Activated CD8-positive, alpha-beta T cell treated with anti-CD3 and anti-CD28 coated beads for 36 hours (primary cell): ENCODE measurements at regions not wholly inside any gene's neighbourhood (a gene's known extent, or its start where the extent isn't known, plus 50 kb on each side); places are given as distances from the start of the nearest gene placed in this dataset.

ENCODE experiments used
- ATAC-seq: fragments of 200-7000 bp; cut with Tn5 transposase; one replicate; pipeline ENCODE4 v1.10.0; 2021; ENCODE audit warnings: mild to moderate bottlenecking, moderate library complexity
- CTCF ChIA-PET: fragments of 350-600 bp; sonication (Branson Sonifier 250); formaldehyde crosslinking; loops from one replicate; lab custom pipeline; 2021; ENCODE audit warnings: antibody characterized with exemption; lab: Charles Lee
- POLR2A ChIA-PET: fragments of 350-600 bp; sonication (Branson Sonifier 250); formaldehyde crosslinking; loops from one replicate; lab custom pipeline; 2021; ENCODE audit warnings: antibody characterized with exemption; lab: Charles Lee
- DNase-seq: peaks from one replicate; pipeline ENCODE4 v3.0.0-alpha.2; 2020
- H3K27ac Mint-ChIP-seq: one replicate; pipeline ENCODE4 v1.8.0; 2021; ENCODE audit warnings: mild to moderate bottlenecking, mixed read lengths
- H3K27me3 Mint-ChIP-seq: one replicate; pipeline ENCODE4 v1.8.0; 2021; ENCODE audit warnings: mixed read lengths
- H3K36me3 Mint-ChIP-seq: one replicate; pipeline ENCODE4 v1.8.0; 2021; ENCODE audit warnings: low read depth, mixed read lengths
- H3K4me1 Mint-ChIP-seq: one replicate; pipeline ENCODE4 v1.8.0; 2021; ENCODE audit warnings: low read depth, mixed read lengths
- H3K4me3 Mint-ChIP-seq: one replicate; pipeline ENCODE4 v1.8.0; 2021; ENCODE audit warnings: mild to moderate bottlenecking, moderate library complexity, mixed read lengths
- H3K9me3 Mint-ChIP-seq: one replicate; pipeline ENCODE4 v1.8.0; 2021; ENCODE audit warnings: mixed read lengths
- CTCF ChIP-seq: fragments of 200-600 bp; IDR thresholded peaks from one replicate; pipeline ENCODE4 v1.8.0; 2022; ENCODE audit warnings: antibody characterized with exemption, mild to moderate bottlenecking
- intact Hi-C: fragments of 100-400 bp; cut with micrococcal nuclease; formaldehyde crosslinking; loops from one replicate; pipeline ENCODE4 v1.10.0; 2022

GRCh38 chr20:12775041-12775440 is 233.7 kb upstream of the SPTLC3 start:
- Mint-ChIP-seq H3K27me3 (no peaks in the 10 kb centered on the region), H3K9me3 (peaks cover 2% of the 10 kb centered on the region), H3K27ac (no peak overlapping the region), H3K36me3 (no peaks in the 10 kb centered on the region), H3K4me1 (no peaks in the 10 kb centered on the region), H3K4me3 (no peak overlapping the region)
- ChIA-PET CTCF (interaction anchor here (1.6 kb wide), 1 partner anchor 12 kb away, joined by 3 read pairs; no protein-coding TSS in a partner anchor), POLR2A (no interaction called here)
- no peak for TF ChIP-seq CTCF
- DNase-seq (no peak), ATAC-seq (no peak)
- intact Hi-C loops: no loop called here

GRCh38 chr20:12777016-12777415 is 231.8 kb upstream of the SPTLC3 start:
- peaks cover 2% of the 10 kb centered on the region for H3K9me3 Mint-ChIP-seq
- no peaks in the 10 kb centered on the region for H3K36me3 Mint-ChIP-seq
- ChIA-PET CTCF (no interaction called here), POLR2A (no interaction called here)
- H3K27me3 Mint-ChIP-seq: no peaks in the 10 kb centered on the region
- no peak overlapping the region for H3K4me3 Mint-ChIP-seq
- intact Hi-C loops: no loop called here
- DNase-seq (no peak), ATAC-seq (no peak)
- H3K4me1 Mint-ChIP-seq: no peaks in the 10 kb centered on the region
- H3K27ac Mint-ChIP-seq: no peak overlapping the region
- TF ChIP-seq CTCF: no peak

- no peak for TF ChIP-seq CTCF
- intact Hi-C loops: no loop called here
- no peak for DNase-seq
- ATAC-seq: no peak
- no peaks in the 10 kb centered on the region for H3K4me1 Mint-ChIP-seq
- no peaks in the 10 kb centered on the region for H3K36me3 Mint-ChIP-seq
- H3K27ac Mint-ChIP-seq: no peak overlapping the region
- POLR2A ChIA-PET: no interaction called here
- CTCF ChIA-PET: no interaction called here
- no peaks in the 10 kb centered on the region for H3K27me3 Mint-ChIP-seq
- H3K9me3 Mint-ChIP-seq: no peaks in the 10 kb centered on the region
- H3K4me3 Mint-ChIP-seq: no peak overlapping the region
Measured at GRCh38 chr20:12786276-12786675, 222.5 kb upstream of the SPTLC3 start.

GRCh38 chr20:12788632-12789299 is 220.0 kb upstream of the SPTLC3 start:
- Mint-ChIP-seq H3K4me3 (no peak overlapping the region), H3K9me3 (no peaks in the 10 kb centered on the region), H3K36me3 (no peaks in the 10 kb centered on the region), H3K27ac (no peak overlapping the region), H3K27me3 (no peaks in the 10 kb centered on the region), H3K4me1 (no peaks in the 10 kb centered on the region)
- CTCF ChIA-PET: no interaction called here
- no peak for DNase-seq
- no peak for ATAC-seq
- intact Hi-C loops: no loop called here
- no peak for TF ChIP-seq CTCF
- POLR2A ChIA-PET: no interaction called here

- Mint-ChIP-seq H3K9me3 (no peaks in the 10 kb centered on the region), H3K4me3 (no peak overlapping the region), H3K27me3 (no peaks in the 10 kb centered on the region), H3K27ac (no peak overlapping the region), H3K4me1 (no peaks in the 10 kb centered on the region), H3K36me3 (no peaks in the 10 kb centered on the region)
- intact Hi-C loops: no loop called here
- DNase-seq: no peak
- TF ChIP-seq CTCF: no peak
- ChIA-PET CTCF (no interaction called here), POLR2A (no interaction called here)
- no peak for ATAC-seq
Measured at GRCh38 chr20:12790859-12791258, 217.9 kb upstream of the SPTLC3 start.
